ENCODE measurements at regions not wholly inside any gene's neighbourhood (a gene's known extent, or its start where the extent isn't known, plus 50 kb on each side); places are given as distances from the start of the nearest gene placed in this dataset.

DNA sequence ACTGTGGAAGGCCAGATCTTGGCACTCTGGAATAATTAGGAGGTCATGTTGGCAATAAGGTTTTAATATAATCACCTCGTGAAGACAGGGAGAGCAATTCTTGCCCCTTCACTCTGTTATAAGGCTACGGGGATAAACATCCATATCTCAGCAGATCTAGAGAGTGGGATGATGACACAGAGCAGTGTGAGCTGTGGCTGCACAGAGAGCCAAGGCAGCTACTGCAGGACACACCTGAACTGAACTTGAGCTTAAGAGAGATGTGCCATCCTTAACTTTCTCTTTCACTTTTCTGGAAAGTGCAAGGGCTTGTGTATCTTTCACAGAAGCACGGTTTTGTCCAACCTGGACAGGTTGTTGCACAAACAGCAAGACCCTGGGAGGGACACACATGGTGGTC is 174.7 kb downstream of the GATA3 start:
- DNase-seq (ENCODE audit: low spot score): no peak

DNA sequence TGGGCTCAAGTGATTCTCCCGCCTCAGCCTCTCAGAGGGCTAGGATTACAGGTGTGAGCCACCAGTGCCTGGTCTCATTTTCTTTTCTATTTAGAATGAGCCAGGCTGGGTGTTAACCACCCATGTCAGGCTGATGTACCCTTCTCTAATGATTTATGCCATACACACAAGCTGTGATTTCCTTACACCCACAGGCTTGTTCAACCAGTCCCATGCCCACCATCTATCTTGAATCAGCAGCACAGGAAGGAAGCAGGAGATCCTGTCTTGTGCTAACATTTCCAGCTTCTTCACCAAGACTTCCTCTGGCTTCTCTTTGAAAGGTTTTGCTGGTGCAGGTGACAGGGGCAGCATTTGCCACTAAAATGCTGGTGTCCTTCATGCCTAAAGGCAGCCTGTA is 176.4 kb downstream of the GATA3 start:
- DNase-seq (ENCODE audit: low spot score): no peak

DNA sequence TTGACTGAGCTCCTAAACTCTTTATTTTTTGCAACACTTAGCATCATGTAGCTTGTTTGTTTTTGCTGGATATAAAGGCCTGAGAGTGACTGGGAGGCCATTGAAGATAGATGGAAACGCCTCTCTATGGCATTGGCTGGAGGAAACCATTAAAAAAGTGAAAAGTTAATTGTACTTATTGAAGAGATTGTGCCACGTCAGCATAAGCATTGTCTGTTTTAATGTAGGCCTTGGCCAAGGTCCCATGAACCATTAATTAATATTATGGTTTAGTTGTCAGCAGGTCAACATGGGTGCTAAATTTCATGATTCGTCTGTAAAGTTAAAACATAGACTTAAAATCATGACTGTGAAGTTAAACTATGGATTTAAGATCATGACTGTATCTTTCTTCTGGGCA is 178.6 kb downstream of the GATA3 start:
- no peak for DNase-seq (ENCODE audit: low spot score)

DNA sequence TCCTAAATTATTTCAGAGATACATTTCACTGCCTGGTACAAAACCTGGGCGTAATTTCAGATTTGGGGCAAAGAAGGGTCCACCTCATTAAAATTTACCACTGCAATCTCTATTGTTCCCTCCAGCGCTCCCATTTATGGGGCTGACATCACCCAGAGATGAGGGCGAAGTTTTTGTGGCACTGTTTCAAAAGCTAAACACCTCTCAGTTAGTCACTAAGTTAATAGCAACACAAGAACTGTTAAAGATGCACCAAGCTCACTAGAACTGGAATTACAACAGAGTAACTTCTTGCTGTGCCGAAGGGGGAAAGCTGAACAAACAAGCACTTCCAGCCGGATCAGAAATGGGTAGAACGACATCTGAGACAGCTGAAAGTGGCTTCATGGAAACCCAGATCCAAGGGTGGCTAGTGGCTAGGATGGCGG is 179.4 kb downstream of the GATA3 start:
- no peak for DNase-seq (ENCODE audit: low spot score)

DNA sequence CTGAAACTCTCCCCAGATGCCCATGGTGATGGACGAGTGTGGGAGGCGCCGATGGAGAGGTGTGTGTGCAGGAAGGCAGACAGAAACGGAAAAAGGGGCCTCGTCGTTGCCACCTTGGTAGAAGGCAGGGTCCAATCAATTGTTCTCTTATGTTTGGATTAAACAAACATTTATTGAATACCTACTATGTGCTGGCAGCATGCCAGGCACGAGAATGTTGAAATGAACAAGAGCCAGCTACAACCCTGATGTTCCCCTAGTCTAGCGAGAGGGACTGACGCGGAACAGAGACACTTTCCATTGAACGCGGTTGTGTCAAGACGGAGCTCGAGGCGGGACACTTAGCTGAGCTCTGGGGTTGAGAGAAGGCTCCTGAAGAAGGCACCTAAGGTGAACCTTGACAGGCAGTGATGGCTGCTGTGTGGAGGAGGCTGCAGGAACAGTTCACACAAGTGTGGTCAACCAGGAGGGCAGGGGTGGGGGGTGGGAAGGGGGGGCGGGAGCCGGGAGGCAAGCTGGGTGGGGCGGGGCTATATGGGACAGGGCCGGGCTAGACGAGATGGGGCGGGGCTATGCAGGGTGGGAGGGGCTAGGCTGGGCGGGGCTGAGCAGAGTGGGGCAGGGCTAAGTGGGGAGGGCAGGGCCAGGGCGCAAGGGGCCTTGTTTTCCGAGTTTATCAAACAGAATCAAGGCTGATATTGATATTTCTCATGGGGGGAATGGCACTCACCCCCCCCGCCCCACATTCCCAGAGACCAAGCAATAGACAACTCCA is 181.0 kb downstream of the GATA3 start:
- DNase-seq (ENCODE audit: low spot score): no peak

DNA sequence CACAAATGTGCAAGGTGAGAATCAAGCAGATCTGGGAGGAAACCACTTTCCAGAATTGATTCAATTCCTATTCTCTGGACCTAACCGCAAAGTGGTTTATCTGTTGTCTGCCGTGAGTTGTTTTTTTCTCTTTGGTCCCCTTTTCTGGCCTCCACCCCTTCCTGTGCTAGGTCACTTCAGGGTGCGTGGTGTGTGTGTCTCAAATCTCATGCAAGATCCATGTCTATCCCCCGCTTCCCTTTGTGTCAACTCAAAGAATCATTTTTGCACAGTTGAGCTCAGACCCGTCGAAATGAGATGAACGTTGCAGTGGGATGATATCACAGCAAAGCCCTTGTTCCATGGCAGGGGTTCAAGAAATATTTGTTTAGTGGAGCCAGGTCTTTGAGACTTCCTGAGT is 184.5 kb downstream of the GATA3 start:
- DNase-seq (ENCODE audit: low spot score): no peak

DNA sequence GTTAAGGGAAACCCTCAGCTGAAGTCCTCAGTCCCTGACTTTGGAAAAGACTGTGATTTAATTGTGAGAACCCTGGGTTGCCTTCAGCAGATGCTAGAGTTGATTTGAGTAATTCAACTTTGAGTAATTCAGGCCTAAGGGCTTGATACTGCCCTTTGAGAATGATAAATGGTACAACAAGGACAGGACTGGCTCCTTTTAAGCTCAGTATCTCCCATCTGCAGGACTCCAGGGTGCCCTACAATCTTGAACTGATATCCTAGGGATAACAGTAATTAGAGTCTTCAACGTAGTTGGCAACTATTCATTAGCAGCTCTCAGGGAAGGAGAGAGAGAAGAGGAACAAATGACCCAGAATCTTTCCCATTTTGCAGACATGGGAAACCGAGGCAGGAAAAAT is 186.4 kb downstream of the GATA3 start:
- no peak for DNase-seq (ENCODE audit: low spot score)

DNA sequence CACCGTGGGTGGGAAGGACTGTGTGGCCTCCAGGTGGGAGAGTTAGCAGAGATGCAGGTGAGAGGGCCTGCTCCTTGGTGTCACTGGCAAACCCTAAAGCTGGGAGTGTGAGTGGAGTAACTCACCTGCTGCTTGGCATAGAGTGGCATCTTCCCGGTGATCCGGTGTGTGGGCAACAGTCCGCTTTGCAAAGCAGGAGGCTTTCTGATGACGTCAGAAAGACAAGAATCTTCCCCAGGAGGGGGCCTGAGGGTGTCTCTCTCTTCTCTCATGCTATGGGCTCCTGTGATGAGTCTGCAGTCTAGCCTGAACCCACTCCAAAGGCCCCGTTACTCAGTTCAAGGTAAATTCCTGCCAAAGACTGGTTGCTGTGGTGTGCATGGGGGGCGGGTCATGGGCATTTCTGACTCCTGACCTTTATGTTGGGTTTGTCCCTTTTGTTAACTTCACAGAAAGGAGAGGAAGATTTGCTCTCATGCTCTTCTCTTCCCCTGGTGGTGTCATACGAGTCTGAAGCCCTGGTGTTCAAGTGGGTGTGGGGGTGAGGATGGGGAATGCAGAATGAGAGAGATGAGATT is 187.9 kb downstream of the GATA3 start:
- no peak for DNase-seq (ENCODE audit: low spot score)

DNA sequence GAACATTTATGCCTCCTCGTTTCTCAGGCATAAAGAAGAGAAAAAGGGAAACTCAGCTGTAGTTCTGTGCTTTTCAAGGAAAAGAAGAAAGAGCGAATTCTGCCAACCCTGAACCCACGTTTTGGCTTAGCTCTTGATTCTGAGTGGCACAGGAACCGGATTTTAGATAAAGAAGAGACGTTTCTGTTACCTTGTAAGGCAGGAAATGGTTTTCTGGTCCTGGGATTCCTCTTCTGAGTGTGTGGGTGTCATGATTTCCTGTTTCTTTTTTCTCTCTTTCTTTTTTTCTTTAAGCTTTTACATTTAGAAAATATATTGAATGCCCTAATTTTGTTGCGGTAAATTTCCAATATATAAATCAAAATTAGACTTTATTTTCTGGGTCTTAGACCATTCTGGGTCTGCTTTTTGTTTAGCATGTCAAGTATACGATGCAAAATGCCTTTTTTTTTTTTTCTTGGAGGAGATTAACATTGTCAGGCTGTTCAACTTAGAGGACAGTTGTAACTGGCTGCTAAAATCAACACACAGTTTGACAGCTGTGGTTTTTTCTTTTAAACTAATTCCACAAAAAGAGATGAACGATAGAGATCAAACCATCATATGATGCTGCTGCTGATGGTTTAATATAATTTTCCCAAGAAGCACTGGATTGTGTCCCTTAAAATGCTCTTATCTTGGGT is 190.8 kb downstream of the GATA3 start:
- peak; percentile 9 for DNase-seq (ENCODE audit: low spot score)

DNA sequence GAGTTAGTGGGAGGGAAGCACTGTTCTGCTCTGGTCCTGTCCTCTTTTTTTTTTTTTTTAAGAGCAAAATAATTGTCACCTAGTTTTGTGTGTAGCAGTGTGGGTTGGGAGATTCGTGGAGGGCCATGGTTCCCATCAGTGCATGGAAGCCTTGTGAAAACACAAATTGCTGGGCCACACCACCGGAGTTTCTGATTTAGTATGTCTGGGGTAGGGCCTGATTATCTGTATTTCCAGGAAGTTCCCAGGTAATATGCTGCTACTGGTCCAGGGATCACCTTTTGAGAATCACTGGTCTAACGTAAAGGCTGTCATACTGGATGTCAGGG is 191.3 kb downstream of the GATA3 start:
- DNase-seq (ENCODE audit: low spot score): no peak

DNA sequence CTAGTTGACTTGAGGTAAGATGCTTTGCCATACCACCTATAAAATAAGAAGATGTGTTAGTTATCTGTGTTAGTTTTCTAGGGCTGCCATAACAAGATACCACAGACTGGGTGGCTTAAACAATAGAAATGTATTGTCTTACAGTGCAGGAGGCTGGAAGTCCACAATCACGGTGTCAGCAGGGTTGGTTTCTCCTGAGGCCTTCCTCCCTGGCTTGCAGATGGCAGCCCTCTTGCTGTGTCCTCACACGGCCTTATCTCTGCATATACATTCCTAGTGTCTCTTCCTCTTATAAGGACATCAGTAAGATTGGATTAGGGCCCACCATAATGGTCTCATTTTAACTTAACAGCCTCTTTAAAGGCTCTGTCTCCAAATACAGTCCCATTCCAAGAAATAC is 192.1 kb downstream of the GATA3 start:
- no peak for DNase-seq (ENCODE audit: low spot score)

DNA sequence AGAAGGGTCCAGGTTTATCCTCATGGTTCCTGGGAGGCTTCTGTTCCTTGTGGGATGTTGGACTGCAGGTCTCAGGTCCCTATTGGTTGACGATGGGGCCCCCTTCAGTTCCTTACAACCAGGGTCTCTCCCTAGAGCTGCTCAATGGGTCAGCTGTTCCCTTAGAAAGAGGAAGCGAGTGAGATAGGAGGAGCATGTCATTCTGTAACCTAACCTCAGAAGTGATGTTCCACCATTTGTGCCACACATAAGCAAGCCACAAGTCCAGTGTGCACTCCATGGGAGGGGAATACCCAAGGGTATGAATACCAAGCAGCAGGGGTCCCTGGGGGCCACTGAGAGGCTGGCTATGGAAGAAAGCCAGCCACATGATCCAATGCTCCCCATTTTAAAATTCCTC is 192.7 kb downstream of the GATA3 start:
- no peak for DNase-seq (ENCODE audit: low spot score)

DNA sequence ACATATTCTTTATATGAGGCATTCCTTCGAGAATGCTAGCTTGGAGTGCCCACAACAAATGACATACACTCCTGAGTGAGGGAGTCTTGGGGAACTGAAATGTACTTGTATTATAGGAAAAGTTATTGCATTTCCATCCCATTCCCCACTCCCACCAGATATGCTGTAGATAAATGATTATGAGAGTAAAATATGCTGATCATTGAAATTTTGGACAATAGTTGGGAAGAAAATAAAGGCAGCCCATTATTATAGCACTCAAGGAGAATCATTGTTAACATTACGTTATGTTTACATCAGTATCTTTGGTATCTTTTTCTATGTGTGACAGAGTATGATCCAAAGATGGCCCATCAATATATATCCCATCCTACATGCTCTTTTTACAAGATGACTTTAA is 194.4 kb downstream of the GATA3 start:
- DNase-seq (ENCODE audit: low spot score): no peak

DNA sequence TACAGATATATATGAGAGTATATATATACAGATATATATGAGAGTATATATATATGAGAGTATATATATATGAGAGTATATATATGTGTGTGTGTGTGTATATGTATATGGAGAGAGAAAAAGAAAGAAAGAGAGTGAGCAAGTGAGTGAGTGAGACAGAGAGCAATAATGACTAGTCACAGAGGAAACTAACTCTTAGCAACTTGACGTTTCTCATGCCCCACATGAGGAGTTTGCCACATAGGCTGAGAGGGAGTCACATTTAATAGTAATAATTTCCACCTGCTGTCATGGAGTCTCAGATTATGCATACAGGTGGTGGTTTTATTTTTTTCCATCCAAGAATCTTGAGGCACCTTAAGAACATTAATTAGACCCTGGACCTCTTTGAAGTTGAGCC is 199.9 kb downstream of the GATA3 start:
- no peak for DNase-seq (ENCODE audit: low spot score)

DNA sequence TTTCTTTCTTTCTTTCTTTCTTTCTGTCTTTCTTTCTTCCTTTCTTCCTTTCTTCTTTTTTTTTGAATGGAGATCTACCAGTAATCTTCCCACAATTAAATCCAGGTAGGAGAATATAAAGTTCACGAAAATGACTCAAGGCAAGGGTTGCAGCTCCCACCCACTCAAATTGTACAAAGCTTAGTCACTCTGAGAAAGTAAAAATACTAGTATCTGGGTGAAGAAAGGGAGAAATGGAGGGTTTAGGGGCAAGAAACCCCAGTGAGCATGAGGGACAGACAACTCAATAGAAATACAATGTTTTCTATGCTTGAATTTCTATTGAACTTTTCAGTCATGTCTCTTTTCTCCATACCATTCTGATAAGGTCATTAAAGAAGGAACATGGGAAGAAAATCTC is 200.8 kb downstream of the GATA3 start:
- no peak for DNase-seq (ENCODE audit: low spot score)

DNA sequence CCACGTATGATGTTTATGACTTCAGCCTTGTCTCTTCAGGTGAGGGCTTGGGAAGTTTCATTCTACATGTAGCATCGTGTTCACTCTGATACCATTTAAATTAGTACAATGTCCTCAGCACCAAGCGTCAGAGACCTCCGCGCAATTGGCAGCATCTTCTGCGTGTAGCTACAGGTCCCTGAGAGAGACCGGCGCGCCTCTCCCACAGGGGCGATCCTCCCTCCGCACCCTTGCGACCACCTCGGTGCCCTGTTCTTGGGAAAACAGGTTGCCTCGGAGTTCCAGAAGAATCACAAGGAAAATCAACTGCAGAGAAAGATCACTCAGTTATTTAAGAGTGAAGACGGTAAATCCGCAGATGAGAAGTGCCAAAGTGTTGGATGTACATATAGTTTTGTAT is 206.2 kb downstream of the GATA3 start:
- DNase-seq (ENCODE audit: low spot score): no peak

DNA sequence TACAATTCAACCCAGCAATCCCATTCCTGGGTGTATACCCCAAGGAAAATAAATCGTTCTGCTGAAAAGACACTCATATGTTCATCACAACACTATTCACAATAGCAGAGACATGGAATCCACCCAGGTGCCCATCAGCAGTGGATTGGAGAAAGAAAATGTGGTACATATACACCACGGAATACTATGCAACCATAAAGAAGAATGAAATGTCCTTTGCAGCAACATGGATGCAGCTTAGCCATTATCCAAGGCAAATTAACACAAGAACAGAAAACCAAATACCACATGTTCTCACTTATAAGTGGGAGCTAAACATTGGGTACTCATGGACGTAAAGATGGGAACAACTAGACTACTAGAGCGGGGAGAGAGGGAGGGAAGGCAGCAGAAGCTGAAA is 207.8 kb downstream of the GATA3 start:
- no peak for DNase-seq (ENCODE audit: low spot score)

DNA sequence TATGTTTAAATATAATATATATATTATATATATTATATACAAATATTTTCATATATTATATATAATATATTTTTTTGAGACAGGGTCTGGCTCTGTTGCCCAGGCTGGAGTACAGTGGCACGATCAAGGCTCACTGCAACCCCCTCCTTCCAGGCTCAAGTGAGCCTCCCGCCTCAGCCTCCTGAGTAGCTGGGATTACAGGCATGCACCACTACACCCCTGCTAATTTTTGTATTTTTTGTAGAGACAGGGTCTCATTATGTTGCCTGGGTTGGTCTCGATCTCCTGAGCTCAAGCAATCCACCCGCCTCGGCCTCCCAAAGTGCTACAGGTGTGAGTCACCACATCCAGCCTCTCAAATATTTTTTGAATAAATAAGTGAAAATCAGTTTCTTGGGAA is 215.5 kb downstream of the GATA3 start:
- no peak for DNase-seq (ENCODE audit: low spot score)

DNA sequence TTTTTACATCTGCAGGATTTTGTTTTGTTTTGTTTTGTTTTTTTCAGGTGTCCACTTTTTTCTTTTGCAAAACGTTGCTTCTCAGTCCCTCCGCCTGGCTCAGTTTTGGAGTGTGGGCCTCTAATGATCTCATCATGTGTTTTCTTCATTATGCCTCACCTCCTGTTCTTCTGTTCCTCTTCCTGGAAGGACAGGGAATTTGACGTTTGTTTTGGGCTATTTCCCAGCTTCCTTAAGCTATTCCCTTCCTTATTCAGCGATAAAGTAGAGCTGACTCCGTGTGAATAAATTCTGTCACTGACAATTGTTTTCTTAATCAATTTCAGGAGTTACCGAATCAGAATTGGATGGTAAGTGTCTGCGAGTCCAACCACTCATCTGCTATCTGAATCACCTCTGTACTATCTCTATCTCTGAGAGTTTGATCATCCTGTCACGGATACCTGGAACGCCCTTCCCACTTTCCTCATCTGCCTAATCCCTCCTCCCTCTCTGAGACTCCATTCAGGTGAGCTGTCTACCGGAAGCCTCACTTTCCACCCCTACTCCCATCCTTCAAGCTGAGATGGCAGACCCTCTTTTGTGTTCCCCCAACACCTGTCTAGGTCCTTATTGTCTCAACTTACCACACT is 218.4 kb downstream of the GATA3 start:
- no peak for DNase-seq (ENCODE audit: low spot score)

DNA sequence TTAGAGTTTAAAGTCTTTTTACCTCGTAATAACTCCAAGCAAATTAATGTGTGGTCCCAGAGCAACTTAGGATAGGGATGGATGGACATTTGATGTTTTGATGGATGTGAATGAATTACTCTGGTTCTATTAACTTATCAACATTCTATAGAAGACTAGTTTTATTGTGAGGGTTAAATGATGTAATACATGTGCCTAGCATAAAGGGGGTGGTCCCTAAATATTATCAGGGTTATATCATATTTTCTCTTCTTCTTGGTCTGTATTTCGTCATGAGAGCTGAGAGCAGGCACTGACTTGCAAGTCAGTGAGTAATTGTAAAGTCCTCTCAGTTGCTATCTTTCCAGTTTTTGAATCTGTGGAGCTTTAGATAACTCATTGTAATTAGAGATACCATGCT is 219.3 kb downstream of the GATA3 start:
- DNase-seq (ENCODE audit: low spot score): no peak

DNA sequence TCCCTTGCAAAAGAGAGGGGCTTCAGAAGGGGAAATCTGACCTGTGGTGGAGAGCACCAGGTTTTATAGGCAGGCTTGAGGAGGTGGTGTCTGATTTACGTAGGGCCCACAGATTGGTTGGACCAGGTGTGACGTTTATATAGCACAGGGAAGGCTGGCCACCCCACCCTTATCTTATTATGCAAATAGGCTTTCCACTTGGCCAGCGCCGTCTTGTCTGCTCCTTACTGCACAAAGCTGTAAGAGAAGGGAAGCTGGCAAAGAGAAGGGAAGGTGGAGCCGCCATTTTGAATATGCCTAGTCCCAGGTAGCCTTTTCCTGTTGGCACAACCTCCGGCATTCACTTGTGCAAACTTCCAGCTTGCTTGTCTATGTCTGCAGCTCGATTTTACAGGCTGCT is 221.4 kb downstream of the GATA3 start:
- no peak for DNase-seq (ENCODE audit: low spot score)

DNA sequence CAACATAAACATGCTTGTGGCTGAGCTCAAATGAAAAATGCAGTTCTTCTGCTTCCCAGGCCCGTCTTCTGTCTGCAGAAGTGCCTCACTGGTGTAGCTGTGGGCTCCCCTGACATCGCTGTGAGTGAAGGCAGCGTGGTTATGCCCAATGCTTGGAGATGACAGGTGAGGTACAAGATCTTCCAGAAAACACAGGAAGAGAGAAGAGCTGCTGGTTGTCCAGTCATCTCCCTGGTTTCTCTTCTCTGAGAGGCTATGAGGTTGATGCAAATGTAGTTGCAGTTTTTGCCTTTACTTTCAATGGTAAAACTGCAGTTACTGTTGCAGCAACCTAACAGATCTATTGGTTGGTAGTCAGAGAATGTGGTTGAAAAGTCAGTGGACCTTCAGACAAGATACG is 223.6 kb downstream of the GATA3 start:
- no peak for DNase-seq (ENCODE audit: low spot score)

DNA sequence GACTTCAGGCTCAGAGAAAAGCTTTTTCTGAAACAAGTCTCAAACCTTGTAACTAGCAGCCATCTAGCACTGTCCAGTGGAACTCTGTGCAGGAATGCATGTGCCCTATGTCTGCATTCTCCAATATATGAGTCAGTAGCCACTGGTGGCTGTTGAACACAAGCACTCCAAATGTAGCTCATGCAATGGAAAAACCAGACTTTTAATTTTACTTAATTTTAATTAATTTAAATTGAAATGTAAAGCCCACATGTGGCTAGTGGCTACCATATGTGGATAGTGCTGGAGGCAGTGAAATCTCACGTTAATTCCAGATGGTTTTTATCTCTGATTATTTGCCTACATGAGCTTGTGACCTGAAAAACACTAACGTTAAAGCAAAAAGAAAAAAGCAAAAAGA is 225.1 kb downstream of the GATA3 start:
- peak; percentile 12 for DNase-seq (ENCODE audit: low spot score)

Measured in COLO829 (cell line).